Skeletal muscle satellite cell (primary cell): ENCODE measurements at regions not wholly inside any gene's neighbourhood (a gene's known extent, or its start where the extent isn't known, plus 50 kb on each side); places are given as distances from the start of the nearest gene placed in this dataset.

Experiments
- H3K27me3 ChIP-seq: 2 replicates; pipeline ENCODE4 v1.7.0; 2013; ENCODE audit warnings: low read length; ENCODE audit not compliant: control insufficient read depth, insufficient read depth
- H3K36me3 ChIP-seq: 2 replicates; pipeline ENCODE4 v1.7.0; 2013; ENCODE audit warnings: mild to moderate bottlenecking, control low read depth, low read length; ENCODE audit not compliant: insufficient read depth
- H3K4me1 ChIP-seq: 2 replicates; pipeline ENCODE4 v1.7.0; 2013; ENCODE audit warnings: low read length; ENCODE audit not compliant: control insufficient read depth, insufficient read depth
- H3K4me2 ChIP-seq: 2 replicates; pipeline ENCODE4 v1.7.0; 2013; ENCODE audit warnings: mild to moderate bottlenecking, low read length
- H3K4me3 ChIP-seq: 2 replicates; pipeline ENCODE4 v1.7.0; 2013; ENCODE audit warnings: low read length
- H3K9ac ChIP-seq: 2 replicates; pipeline ENCODE4 v1.7.0; 2013; ENCODE audit warnings: mild to moderate bottlenecking, low read depth, low read length, moderate library complexity
- H3K9me3 ChIP-seq: replicated peaks from 2 replicates; pipeline ENCODE4 v1.7.0; 2013; ENCODE audit warnings: mild to moderate bottlenecking, control low read depth, low read length

GRCh38 chr1:70805641-70806040 is 242.0 kb downstream of the PTGER3 start:
- no peak overlapping the region for H3K9ac ChIP-seq
- no peaks in the 10 kb centered on the region for H3K9me3 ChIP-seq
- no peak overlapping the region for H3K4me3 ChIP-seq
- no peaks in the 10 kb centered on the region for H3K4me1 ChIP-seq
- H3K4me2 ChIP-seq, result no peak overlapping the region
- no peaks in the 10 kb centered on the region for H3K36me3 ChIP-seq
- no peaks in the 10 kb centered on the region for H3K27me3 ChIP-seq

- Histone ChIP-seq H3K27me3 (no peaks in the 10 kb centered on the region), H3K4me2 (no peak overlapping the region), H3K9ac (no peak overlapping the region), H3K4me1 (no peaks in the 10 kb centered on the region), H3K4me3 (no peak overlapping the region), H3K36me3 (no peaks in the 10 kb centered on the region), H3K9me3 (no peaks in the 10 kb centered on the region)
Observed at GRCh38 chr1:70807088-70807664, 240.4 kb downstream of the PTGER3 start.

GRCh38 chr1:70809069-70809468 is 238.5 kb downstream of the PTGER3 start:
- H3K36me3 ChIP-seq, result no peaks in the 10 kb centered on the region
- no peak overlapping the region for H3K9ac ChIP-seq
- H3K9me3 ChIP-seq, result no peaks in the 10 kb centered on the region
- no peaks in the 10 kb centered on the region for H3K27me3 ChIP-seq
- no peak overlapping the region for H3K4me3 ChIP-seq
- no peaks in the 10 kb centered on the region for H3K4me1 ChIP-seq
- H3K4me2 ChIP-seq, result no peak overlapping the region

GRCh38 chr1:70811815-70812214 is 235.8 kb downstream of the PTGER3 start:
- H3K9me3 ChIP-seq, result no peaks in the 10 kb centered on the region
- H3K9ac ChIP-seq, result no peak overlapping the region
- H3K36me3 ChIP-seq, result no peaks in the 10 kb centered on the region
- H3K4me3 ChIP-seq, result no peak overlapping the region
- H3K27me3 ChIP-seq, result no peaks in the 10 kb centered on the region
- no peaks in the 10 kb centered on the region for H3K4me1 ChIP-seq
- no peak overlapping the region for H3K4me2 ChIP-seq

- no peaks in the 10 kb centered on the region for H3K27me3 ChIP-seq
- H3K9me3 ChIP-seq, result no peaks in the 10 kb centered on the region
- H3K9ac ChIP-seq, result no peak overlapping the region
- H3K4me1 ChIP-seq, result no peaks in the 10 kb centered on the region
- H3K36me3 ChIP-seq, result no peaks in the 10 kb centered on the region
- H3K4me3 ChIP-seq, result no peak overlapping the region
- no peak overlapping the region for H3K4me2 ChIP-seq
Observed at GRCh38 chr1:70812442-70813109, 235.0 kb downstream of the PTGER3 start.

GRCh38 chr1:70818401-70818800 is 229.2 kb downstream of the PTGER3 start:
- no peak overlapping the region for H3K4me2 ChIP-seq
- H3K36me3 ChIP-seq, result no peaks in the 10 kb centered on the region
- no peaks in the 10 kb centered on the region for H3K9me3 ChIP-seq
- H3K9ac ChIP-seq, result no peak overlapping the region
- no peaks in the 10 kb centered on the region for H3K4me1 ChIP-seq
- H3K27me3 ChIP-seq, result no peaks in the 10 kb centered on the region
- H3K4me3 ChIP-seq, result no peak overlapping the region

GRCh38 chr1:70819231-70819630 is 228.4 kb downstream of the PTGER3 start:
- no peaks in the 10 kb centered on the region for H3K4me1 ChIP-seq

GRCh38 chr1:70819785-70820184 is 227.8 kb downstream of the PTGER3 start:
- Histone ChIP-seq H3K9me3 (no peaks in the 10 kb centered on the region), H3K36me3 (no peaks in the 10 kb centered on the region), H3K4me1 (no peaks in the 10 kb centered on the region), H3K4me2 (no peak overlapping the region), H3K4me3 (no peak overlapping the region), H3K27me3 (no peaks in the 10 kb centered on the region), H3K9ac (no peak overlapping the region)

More at GRCh38 chr1:70819231-70819630, 228.4 kb downstream of the PTGER3 start:
- H3K4me2 ChIP-seq, result no peak overlapping the region
- no peaks in the 10 kb centered on the region for H3K9me3 ChIP-seq
- no peak overlapping the region for H3K9ac ChIP-seq
- H3K27me3 ChIP-seq, result no peaks in the 10 kb centered on the region
- H3K36me3 ChIP-seq, result no peaks in the 10 kb centered on the region
- H3K4me3 ChIP-seq, result no peak overlapping the region

- no peaks in the 10 kb centered on the region for H3K36me3 ChIP-seq
- H3K9me3 ChIP-seq, result no peaks in the 10 kb centered on the region
- H3K9ac ChIP-seq, result no peak overlapping the region
- no peaks in the 10 kb centered on the region for H3K27me3 ChIP-seq
- no peak overlapping the region for H3K4me2 ChIP-seq
- no peaks in the 10 kb centered on the region for H3K4me1 ChIP-seq
- no peak overlapping the region for H3K4me3 ChIP-seq
Observed at GRCh38 chr1:70820396-70820795, 227.2 kb downstream of the PTGER3 start.

- Histone ChIP-seq H3K4me1 (no peaks in the 10 kb centered on the region), H3K9me3 (no peaks in the 10 kb centered on the region)
Observed at GRCh38 chr1:70820995-70821394, 226.6 kb downstream of the PTGER3 start.

GRCh38 chr1:70826428-70826827 is 221.2 kb downstream of the PTGER3 start:
- no peaks in the 10 kb centered on the region for H3K36me3 ChIP-seq
- H3K9me3 ChIP-seq, result no peaks in the 10 kb centered on the region
- no peak overlapping the region for H3K9ac ChIP-seq
- no peaks in the 10 kb centered on the region for H3K4me1 ChIP-seq
- no peaks in the 10 kb centered on the region for H3K27me3 ChIP-seq
- no peak overlapping the region for H3K4me3 ChIP-seq
- H3K4me2 ChIP-seq, result no peak overlapping the region

More at GRCh38 chr1:70820995-70821394, 226.6 kb downstream of the PTGER3 start:
- Histone ChIP-seq H3K4me2 (no peak overlapping the region), H3K4me3 (no peak overlapping the region), H3K27me3 (no peaks in the 10 kb centered on the region), H3K9ac (no peak overlapping the region), H3K36me3 (no peaks in the 10 kb centered on the region)

- Histone ChIP-seq H3K4me2 (no peak overlapping the region), H3K4me3 (no peak overlapping the region), H3K4me1 (no peaks in the 10 kb centered on the region), H3K36me3 (no peaks in the 10 kb centered on the region), H3K9ac (no peak overlapping the region), H3K9me3 (no peaks in the 10 kb centered on the region), H3K27me3 (no peaks in the 10 kb centered on the region)
Observed at GRCh38 chr1:70827030-70827429, 220.6 kb downstream of the PTGER3 start.
